CD4-positive, alpha-beta T cell (primary cell): ENCODE measurements at regions not wholly inside any gene's neighbourhood (a gene's known extent, or its start where the extent isn't known, plus 50 kb on each side); places are given as distances from the start of the nearest gene placed in this dataset.
"Not testable (repeated sequence)": the region's sequence is repeated elsewhere in the genome, so short reads cannot be mapped to it uniquely, and the experiment has no call there.

Experiments
- ATAC-seq: fragments of 200-7000 bp; cut with Tn5 transposase; one replicate; pipeline ENCODE4 v1.10.0; 2022; ENCODE audit warnings: mild to moderate bottlenecking; ENCODE audit not compliant: poor library complexity
- CTCF ChIA-PET: fragments of 350-600 bp; sonication (Branson Sonifier 250); formaldehyde crosslinking; loops from one replicate; lab custom pipeline; 2021; ENCODE audit warnings: antibody characterized with exemption, inconsistent platforms; lab: Charles Lee
- POLR2A ChIA-PET: fragments of 350-600 bp; sonication (Branson Sonifier 250); formaldehyde crosslinking; loops from one replicate; lab custom pipeline; 2021; ENCODE audit warnings: antibody characterized with exemption, inconsistent platforms; lab: Charles Lee
- DNase-seq, 14 experiments: peaks; one replicate each; pipeline ENCODE4 v3.0.0-alpha.2; 2013 to 2020; ENCODE audit warnings: mixed read lengths in 2 of 14
- H3K27ac ChIP-seq, 2 donors: one replicate each; pipeline versions ENCODE4 v1.5.1 to v1.7.0; 2013; ENCODE audit warnings: low read length in 2 of 2, low read depth in 1 of 2, mild to moderate bottlenecking in 1 of 2
- H3K27me3 ChIP-seq, 2 experiments: 1 replicate in 1 of 2; 2 replicates in 1 of 2; pipeline versions ENCODE4 v1.6.1 to v1.7.0; 2013; ENCODE audit warnings: low read length in 2 of 2, control low read depth in 1 of 2, mild to moderate bottlenecking in 1 of 2, moderate library complexity in 1 of 2; ENCODE audit not compliant: insufficient read depth in 2 of 2, control insufficient read depth in 1 of 2
- H3K36me3 ChIP-seq: one replicate; pipeline ENCODE4 v1.6.1; 2013; ENCODE audit warnings: low read length, control low read depth; ENCODE audit not compliant: insufficient read depth
- H3K4me1 ChIP-seq: one replicate; pipeline ENCODE4 v1.6.1; 2013; ENCODE audit warnings: low read length, control low read depth; ENCODE audit not compliant: insufficient read depth
- H3K4me3 ChIP-seq: one replicate; pipeline ENCODE4 v1.5.1; 2013; ENCODE audit warnings: mild to moderate bottlenecking, low read length, moderate library complexity
- H3K9me3 ChIP-seq, 2 experiments: 1 replicate in 1 of 2; 2 replicates in 1 of 2; pipeline versions ENCODE4 v1.6.1 to v1.7.0; 2013; ENCODE audit warnings: low read length in 2 of 2, mild to moderate bottlenecking in 2 of 2, control low read depth in 1 of 2, moderate library complexity in 1 of 2; ENCODE audit not compliant: control insufficient read depth in 1 of 2, insufficient read depth in 1 of 2
- H3K27ac Mint-ChIP-seq: one replicate; pipeline ENCODE4 v1.8.0; 2020; ENCODE audit warnings: mixed read lengths
- H3K27me3 Mint-ChIP-seq: one replicate; pipeline ENCODE4 v1.8.0; 2021; ENCODE audit warnings: mixed read lengths
- H3K36me3 Mint-ChIP-seq: one replicate; pipeline ENCODE4 v1.8.0; 2021; ENCODE audit warnings: low read depth, mixed read lengths
- H3K4me1 Mint-ChIP-seq: one replicate; pipeline ENCODE4 v1.8.0; 2021; ENCODE audit warnings: low read depth, mixed read lengths
- H3K4me3 Mint-ChIP-seq: one replicate; pipeline ENCODE4 v1.8.0; 2020; ENCODE audit warnings: mild to moderate bottlenecking, mixed read lengths
- H3K9me3 Mint-ChIP-seq: one replicate; pipeline ENCODE4 v1.8.0; 2020; ENCODE audit warnings: mixed read lengths
- intact Hi-C, 2 experiments: fragments of 100-400 bp; cut with DNase I in 1 of 2; cut with micrococcal nuclease in 1 of 2; formaldehyde crosslinking; loops; one replicate each; pipeline versions ENCODE4 v1.15.1 to v1.9.0; 2023 to 2025; cut with DNase I, micrococcal nuclease
- TF ChIP-seq, protein P1 (sequence below): fragments of 200-600 bp; IDR thresholded peaks from one replicate; pipeline ENCODE4 v1.8.0; 2022; ENCODE audit warnings: antibody characterized with exemption, mild to moderate bottlenecking

DNA sequence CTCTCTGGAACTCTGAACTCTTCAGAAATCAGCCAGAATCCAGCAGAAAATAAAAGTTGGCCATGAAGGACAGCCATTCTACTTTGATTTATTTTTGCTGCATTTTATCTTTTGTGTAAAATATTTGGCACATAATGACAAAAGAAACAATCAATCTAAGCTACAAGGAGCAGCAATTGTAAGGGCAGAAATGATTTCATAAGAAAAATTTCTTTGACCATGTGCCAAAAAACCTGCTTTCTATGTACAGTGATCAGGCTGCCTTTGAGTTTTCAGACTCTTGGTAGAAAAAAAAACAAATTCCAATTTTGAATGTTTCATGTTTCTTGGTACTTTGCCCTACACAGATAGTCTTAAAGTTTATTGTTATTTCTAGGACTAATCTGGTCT, 69.8 kb upstream of the SLC1A3 start:
- CTCF ChIA-PET, result no interaction called here
- H3K36me3 Mint-ChIP-seq, result no peaks in the 10 kb centered on the region

DNA sequence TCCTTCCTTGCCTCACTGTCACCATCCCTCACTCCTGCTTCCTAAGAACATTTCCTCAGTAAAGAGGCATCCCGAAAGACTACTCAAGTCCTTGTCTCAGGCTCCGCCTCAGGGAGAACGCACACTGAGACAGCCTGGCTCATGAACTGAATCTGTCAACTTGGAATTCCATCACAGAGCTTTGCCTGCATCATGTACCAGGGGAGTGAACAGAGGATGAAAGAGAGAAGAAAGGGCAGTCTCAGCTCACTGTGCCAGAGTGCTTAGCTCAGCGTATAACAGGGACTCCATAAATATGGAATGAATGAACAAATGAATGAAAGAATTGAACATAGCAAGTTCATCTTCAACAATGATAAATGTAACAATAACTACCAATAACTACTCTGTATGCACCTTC, 68.7 kb upstream of the SLC1A3 start:
- DNase-seq (no peak), ATAC-seq (no peak)
- Histone ChIP-seq H3K27ac (no peak overlapping the region), H3K4me3 (no peak overlapping the region), H3K4me1 (no peaks in the 10 kb centered on the region), H3K9me3 (no peaks in the 10 kb centered on the region), H3K36me3 (no peaks in the 10 kb centered on the region), H3K27me3 (no peaks in the 10 kb centered on the region)
- intact Hi-C loops, result no loop called here
- ChIA-PET POLR2A (no interaction called here), CTCF (no interaction called here)
- Mint-ChIP-seq H3K4me1 (no peaks in the 10 kb centered on the region), H3K27me3 (peaks cover 4% of the 10 kb centered on the region), H3K9me3 (no peaks in the 10 kb centered on the region), H3K27ac (no peak overlapping the region), H3K36me3 (no peaks in the 10 kb centered on the region), H3K4me3 (no peak overlapping the region)
- TF ChIP-seq, protein P1, sequence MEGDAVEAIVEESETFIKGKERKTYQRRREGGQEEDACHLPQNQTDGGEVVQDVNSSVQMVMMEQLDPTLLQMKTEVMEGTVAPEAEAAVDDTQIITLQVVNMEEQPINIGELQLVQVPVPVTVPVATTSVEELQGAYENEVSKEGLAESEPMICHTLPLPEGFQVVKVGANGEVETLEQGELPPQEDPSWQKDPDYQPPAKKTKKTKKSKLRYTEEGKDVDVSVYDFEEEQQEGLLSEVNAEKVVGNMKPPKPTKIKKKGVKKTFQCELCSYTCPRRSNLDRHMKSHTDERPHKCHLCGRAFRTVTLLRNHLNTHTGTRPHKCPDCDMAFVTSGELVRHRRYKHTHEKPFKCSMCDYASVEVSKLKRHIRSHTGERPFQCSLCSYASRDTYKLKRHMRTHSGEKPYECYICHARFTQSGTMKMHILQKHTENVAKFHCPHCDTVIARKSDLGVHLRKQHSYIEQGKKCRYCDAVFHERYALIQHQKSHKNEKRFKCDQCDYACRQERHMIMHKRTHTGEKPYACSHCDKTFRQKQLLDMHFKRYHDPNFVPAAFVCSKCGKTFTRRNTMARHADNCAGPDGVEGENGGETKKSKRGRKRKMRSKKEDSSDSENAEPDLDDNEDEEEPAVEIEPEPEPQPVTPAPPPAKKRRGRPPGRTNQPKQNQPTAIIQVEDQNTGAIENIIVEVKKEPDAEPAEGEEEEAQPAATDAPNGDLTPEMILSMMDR, result no peak

More for the DNA sequence above, 69.8 kb upstream of the SLC1A3 start:
- no peaks in the 10 kb centered on the region for H3K9me3 ChIP-seq
- no peaks in the 10 kb centered on the region for H3K36me3 ChIP-seq
- H3K4me3 Mint-ChIP-seq, result no peak overlapping the region
- H3K4me1 Mint-ChIP-seq, result no peaks in the 10 kb centered on the region
- no peaks in the 10 kb centered on the region for H3K4me1 ChIP-seq
- H3K27me3 Mint-ChIP-seq, result peaks cover 5% of the 10 kb centered on the region
- TF ChIP-seq, protein P1, result no peak
- no peak overlapping the region for H3K4me3 ChIP-seq
- no peak overlapping the region for H3K27ac Mint-ChIP-seq
- H3K9me3 Mint-ChIP-seq, result no peaks in the 10 kb centered on the region
- DNase-seq (no peak), ATAC-seq (no peak)
- no peak overlapping the region for H3K27ac ChIP-seq
- intact Hi-C loops, result no loop called here
- no peaks in the 10 kb centered on the region for H3K27me3 ChIP-seq
- POLR2A ChIA-PET, result no interaction called here

DNA sequence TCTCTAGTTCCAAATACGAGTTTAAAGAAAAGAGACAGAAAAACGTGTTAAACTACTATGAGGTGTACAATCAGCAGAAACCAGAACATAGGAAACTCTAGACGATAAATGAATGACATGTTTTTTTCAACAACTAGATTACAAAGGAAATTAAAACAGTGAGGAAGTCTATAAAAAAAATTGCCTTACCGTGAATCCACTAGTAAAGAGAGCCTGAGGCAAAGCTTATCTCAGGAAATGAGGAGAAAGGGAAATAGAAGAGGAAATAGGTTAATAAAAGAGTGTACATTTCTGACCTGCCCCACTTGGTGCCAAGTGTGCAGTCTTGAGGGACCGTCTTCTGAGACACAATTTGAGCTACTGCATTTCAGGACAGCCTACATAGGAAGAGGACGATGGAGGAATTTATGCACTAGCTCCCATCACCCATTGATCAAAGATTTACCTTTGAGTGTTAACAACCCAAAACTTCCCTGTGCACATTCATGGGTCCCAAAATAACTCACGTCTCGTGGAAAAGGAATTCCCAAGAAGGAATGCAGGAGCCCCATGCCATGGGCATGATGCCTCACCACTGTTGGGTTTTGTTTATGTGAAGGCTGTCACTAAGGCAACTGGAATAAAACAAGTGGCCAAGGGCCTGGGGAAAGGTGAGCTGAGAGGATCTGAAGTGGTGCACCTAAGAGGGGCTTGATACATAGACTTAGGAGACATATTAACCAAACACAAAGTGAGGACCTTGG, 53.6 kb upstream of the SLC1A3 start:
- Mint-ChIP-seq H3K27ac (no peak overlapping the region), H3K36me3 (no peaks in the 10 kb centered on the region), H3K4me3 (no peak overlapping the region), H3K4me1 (no peaks in the 10 kb centered on the region), H3K9me3 (peaks cover 2% of the 10 kb centered on the region), H3K27me3 (no peaks in the 10 kb centered on the region)
- Histone ChIP-seq H3K4me1 (no peaks in the 10 kb centered on the region), H3K4me3 (no peak overlapping the region), H3K27me3 (no peaks in the 10 kb centered on the region), H3K36me3 (no peaks in the 10 kb centered on the region), H3K27ac (no peak overlapping the region), H3K9me3 (peaks cover 0 to 4% of the 10 kb centered on the region in 2 experiments)
- no peak for DNase-seq
- intact Hi-C loops, result no loop called here
- ATAC-seq, result no peak
- ChIA-PET CTCF (no interaction called here), POLR2A (no interaction called here)
- TF ChIP-seq, protein P1, result no peak

GRCh38 chr5:36555035-36555434, 51.4 kb upstream of the SLC1A3 start:
- H3K27me3 ChIP-seq, H3K9me3 Mint-ChIP-seq, H3K4me1 Mint-ChIP-seq, intact Hi-C loops, H3K9me3 ChIP-seq, ATAC-seq, H3K36me3 ChIP-seq, H3K36me3 Mint-ChIP-seq, H3K4me1 ChIP-seq, POLR2A ChIA-PET, H3K27ac Mint-ChIP-seq, H3K4me3 ChIP-seq, DNase-seq, H3K27me3 Mint-ChIP-seq, H3K4me3 Mint-ChIP-seq, H3K27ac ChIP-seq, CTCF ChIA-PET: not testable (repeated sequence)
